SK-N-SH treated with all-trans-retinoic acid at 6 μM for 48 hours (cell line): ENCODE measurements at regions not wholly inside any gene's neighbourhood (a gene's known extent, or its start where the extent isn't known, plus 50 kb on each side); places are given as distances from the start of the nearest gene placed in this dataset.
"Not testable (repeated sequence)": the region's sequence is repeated elsewhere in the genome, so short reads cannot be mapped to it uniquely, and the experiment has no call there.

ENCODE experiments used
- CREB5 ChIP-seq: fragments of 250-450 bp; sonication (Bioruptor Pico); IDR thresholded peaks from 2 replicates; pipeline ENCODE4 v1.5.1; 2020; ENCODE audit warnings: low read depth, mild to moderate bottlenecking, moderate library complexity
- ESRRG ChIP-seq: fragments of 250-450 bp; sonication (Bioruptor Pico); IDR thresholded peaks from 2 replicates; pipeline ENCODE4 v1.6.1; 2021; ENCODE audit warnings: mild to moderate bottlenecking
- OSR1 ChIP-seq: fragments of 250-450 bp; sonication (Bioruptor Pico); IDR thresholded peaks from 2 replicates; pipeline ENCODE4 v1.8.0; 2022; ENCODE audit warnings: moderate library complexity, mild to moderate bottlenecking, inconsistent platforms
- PPARA ChIP-seq: fragments of 250-450 bp; sonication (Bioruptor Pico); IDR thresholded peaks from 2 replicates; pipeline ENCODE4 v1.5.0; 2020; ENCODE audit warnings: mild to moderate bottlenecking, borderline replicate concordance
- RARB ChIP-seq: fragments of 250-450 bp; sonication (Bioruptor Pico); IDR thresholded peaks from 2 replicates; pipeline ENCODE4 v1.8.0; 2021; ENCODE audit warnings: mild to moderate bottlenecking, moderate library complexity
- TSHZ2 ChIP-seq: fragments of 250-450 bp; sonication (Bioruptor Pico); IDR thresholded peaks from 2 replicates; pipeline ENCODE4 v1.5.0; 2020; ENCODE audit warnings: mild to moderate bottlenecking, moderate library complexity
- ZFP3 ChIP-seq: fragments of 250-450 bp; sonication (Bioruptor Pico); IDR thresholded peaks from 2 replicates; pipeline ENCODE4 v1.5.0; 2020; ENCODE audit warnings: mild to moderate bottlenecking, moderate library complexity
- ZNF565 ChIP-seq: fragments of 450-650 bp; formaldehyde crosslinking; conservative IDR thresholded peaks from 2 replicates; pipeline ENCODE4 v1.5.0; 2020; ENCODE audit warnings: low read depth, mild to moderate bottlenecking, moderate library complexity

- TF ChIP-seq PPARA; TSHZ2 (CRISPR knock-in tag); ZFP3 (CRISPR knock-in tag); RARB; OSR1 (CRISPR knock-in tag); CREB5 (CRISPR knock-in tag); ZNF565 (CRISPR knock-in tag); ESRRG (CRISPR knock-in tag): not testable (repeated sequence)
These were observed 180.5 kb downstream of the NRP2 start for GRCh38 chr2:205862761-205863160.
